T-helper 1 cell treated with Interleukin-12 subunit alpha and Interleukin-12 subunit beta and Interleukin-4 antibody, amounts not matched to agents 30 ng/mL and 1 ng/mL, for 36 hours (primary cell): ENCODE measurements at regions not wholly inside any gene's neighbourhood (a gene's known extent, or its start where the extent isn't known, plus 50 kb on each side); places are given as distances from the start of the nearest gene placed in this dataset.

Experiments
- intact Hi-C: fragments of 100-400 bp; cut with micrococcal nuclease; formaldehyde crosslinking; loops from one replicate; pipeline ENCODE4 v1.15.1; 2024

DNA sequence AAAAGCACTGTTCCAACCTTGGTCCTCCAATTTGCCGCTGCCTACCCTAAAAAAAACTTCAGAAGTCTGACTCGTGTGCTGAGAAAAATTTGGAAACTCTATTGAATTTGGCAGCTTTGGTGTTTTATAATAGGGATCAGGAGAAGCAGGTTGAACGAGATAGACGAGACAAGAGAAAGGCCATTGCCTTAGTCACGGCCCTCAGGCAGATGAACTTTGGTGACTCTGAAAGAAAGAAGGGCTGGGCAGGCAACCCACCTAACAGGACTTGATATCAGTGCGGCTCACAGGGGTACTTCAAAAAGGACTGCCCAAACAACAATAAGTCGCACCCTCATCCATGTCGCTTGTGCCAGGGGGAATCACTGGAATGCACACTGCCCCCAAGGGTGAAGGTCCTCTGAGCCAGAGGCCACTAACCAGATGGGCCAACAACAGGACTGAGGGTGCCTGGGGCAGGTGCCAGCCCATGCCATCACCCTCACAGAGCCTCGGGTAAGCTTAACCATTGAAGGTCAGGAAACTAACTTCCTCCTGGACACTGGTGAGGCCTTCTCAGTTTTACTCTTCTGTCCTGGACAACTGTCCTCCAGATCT is 102.5 kb upstream of the SSTR1 start:
- intact Hi-C loops: no loop called here

DNA sequence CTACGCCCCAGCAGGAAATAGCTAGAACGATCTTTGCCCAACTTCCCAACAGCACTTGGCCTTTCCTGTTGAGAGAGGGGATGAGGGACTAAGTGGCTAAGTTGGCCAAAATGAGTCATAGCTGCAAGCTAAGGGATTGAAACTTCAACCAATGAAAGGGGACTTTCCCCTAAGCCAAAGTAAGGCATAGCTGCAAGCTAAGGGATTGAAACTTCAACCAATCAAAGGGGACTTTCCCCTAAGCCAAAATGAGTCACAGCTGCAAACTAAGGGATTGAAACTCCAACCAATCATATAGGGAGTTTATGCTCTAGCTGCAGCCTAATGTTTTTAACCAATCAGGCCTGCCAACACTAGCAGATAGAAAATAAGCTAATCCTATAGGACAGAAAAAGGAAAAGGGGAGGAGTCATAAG is 100.5 kb upstream of the SSTR1 start:
- intact Hi-C loops: no loop called here

- intact Hi-C loops: no loop called here
Measured at GRCh38 chr14:38108681-38109080, 99.0 kb upstream of the SSTR1 start.

DNA sequence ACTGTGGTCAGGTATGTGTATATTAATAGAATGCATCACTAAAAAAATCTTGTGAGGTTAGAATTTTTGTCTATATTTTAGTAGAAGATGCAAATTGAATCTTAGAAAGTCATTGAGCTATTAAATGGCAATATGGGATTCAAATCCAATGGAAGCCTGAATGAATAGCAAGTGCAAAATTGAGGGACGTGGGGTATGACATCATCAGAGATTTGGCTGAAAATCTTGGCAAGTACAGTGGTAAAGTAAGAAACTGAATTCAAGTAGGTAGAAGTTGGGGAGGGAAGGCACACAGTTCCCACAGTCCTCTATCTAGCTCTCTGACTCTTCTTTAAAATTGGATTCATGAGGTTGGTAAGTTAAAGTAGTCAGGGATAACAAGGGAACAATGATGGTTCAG is 97.4 kb upstream of the SSTR1 start:
- intact Hi-C loops: no loop called here

- intact Hi-C loops: no loop called here
Measured at GRCh38 chr14:38111046-38111445, 96.7 kb upstream of the SSTR1 start.

GRCh38 chr14:38113546-38113945 is 94.2 kb upstream of the SSTR1 start:
- intact Hi-C loops: no loop called here

DNA sequence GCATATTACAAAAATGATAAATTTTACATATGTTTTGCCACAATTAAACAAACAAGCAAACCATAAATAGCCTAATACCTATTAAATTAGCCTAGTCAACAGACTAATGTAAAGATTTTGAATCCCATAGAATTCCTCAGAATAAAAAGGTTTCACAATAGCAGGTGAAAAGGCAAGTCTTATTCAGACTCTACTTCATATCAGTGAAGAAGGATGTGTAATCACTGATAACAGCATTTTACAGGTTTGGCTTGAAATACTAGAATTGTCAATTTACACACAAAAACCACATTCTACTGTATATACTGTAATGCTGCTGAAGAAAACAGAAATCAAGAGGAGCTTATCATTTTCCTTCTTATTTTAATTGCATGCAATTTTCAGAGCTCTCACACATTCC is 90.8 kb upstream of the SSTR1 start:
- intact Hi-C loops: no loop called here

DNA sequence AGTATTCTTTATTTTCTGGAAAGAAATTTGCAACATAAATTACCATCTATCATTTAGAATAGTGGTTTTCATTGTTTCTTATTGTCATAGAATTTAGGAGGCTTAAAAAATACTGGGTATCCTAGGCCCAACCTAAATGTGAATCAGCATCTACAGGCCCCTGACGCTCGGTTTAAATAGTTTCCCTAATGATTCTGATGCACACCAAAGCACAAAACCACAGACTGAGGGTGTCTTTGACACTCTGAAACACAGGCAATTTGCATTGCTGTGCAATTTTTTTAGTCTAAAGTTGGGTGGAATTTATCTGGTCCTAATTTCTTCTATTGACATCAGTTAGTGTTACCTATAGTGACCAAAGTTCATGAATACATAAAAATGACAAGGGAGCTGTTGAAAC is 87.6 kb upstream of the SSTR1 start:
- intact Hi-C loops: loop anchor here (10.0 kb wide), 1 partner anchor 135 kb away; no protein-coding TSS in a partner anchor

- intact Hi-C loops: loop anchor here (10.0 kb wide), 1 partner anchor 137 kb away; no protein-coding TSS in a partner anchor
Measured at GRCh38 chr14:38121320-38122020, 86.2 kb upstream of the SSTR1 start.

GRCh38 chr14:38122241-38122640 is 85.5 kb upstream of the SSTR1 start:
- intact Hi-C loops: loop anchor here (10.0 kb wide), 1 partner anchor 137 kb away; no protein-coding TSS in a partner anchor

GRCh38 chr14:38124506-38124905 is 83.2 kb upstream of the SSTR1 start:
- intact Hi-C loops: loop anchor here (10.0 kb wide), 1 partner anchor 140 kb away; no protein-coding TSS in a partner anchor

GRCh38 chr14:38125481-38126037 is 82.1 kb upstream of the SSTR1 start:
- intact Hi-C loops: loop anchor here (10.0 kb wide), 1 partner anchor 141 kb away; no protein-coding TSS in a partner anchor

DNA sequence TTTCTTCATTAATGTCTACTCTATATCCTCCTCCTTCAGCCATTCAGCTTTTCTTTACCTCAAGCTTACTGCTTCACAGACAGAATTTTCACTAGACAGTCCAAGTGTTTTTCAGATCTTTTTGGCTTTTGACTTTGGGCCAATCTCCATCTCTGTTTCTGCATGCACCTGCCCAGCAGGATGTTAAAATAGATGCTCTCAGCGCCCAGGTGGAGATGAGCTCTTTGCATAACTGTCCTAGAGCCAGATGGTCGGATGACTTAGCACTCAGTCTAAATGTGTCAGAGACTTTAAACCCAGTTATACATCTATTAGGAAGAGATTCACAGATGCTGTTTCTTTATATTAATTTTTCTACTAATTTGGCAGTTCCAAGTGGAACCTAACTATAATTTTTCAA is 80.3 kb upstream of the SSTR1 start:
- intact Hi-C loops: loop anchor here (10.0 kb wide), 1 partner anchor 143 kb away; no protein-coding TSS in a partner anchor

DNA sequence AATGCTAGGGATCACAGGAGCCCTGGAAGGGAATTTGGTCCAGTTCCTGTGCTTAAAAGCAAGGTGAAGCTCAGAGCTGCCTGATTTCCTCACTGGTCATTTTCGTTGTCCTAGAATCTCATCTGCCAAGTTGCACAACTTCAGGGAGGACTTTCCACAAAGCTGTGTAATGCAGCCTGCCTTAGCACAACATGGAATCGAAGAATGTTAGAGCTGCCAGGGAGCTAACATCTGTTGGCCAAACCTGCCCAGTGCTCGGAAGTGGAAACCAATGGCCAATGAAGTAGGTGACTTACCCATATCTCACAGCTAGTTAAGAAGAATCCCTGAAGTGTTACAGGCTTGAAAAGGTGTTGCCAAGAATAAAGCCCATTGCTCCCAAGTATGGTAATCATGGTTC is 79.9 kb upstream of the SSTR1 start:
- intact Hi-C loops: loop anchor here (10.0 kb wide), 1 partner anchor 143 kb away; no protein-coding TSS in a partner anchor

- intact Hi-C loops: loop anchor here (10.0 kb wide), 1 partner anchor 144 kb away; no protein-coding TSS in a partner anchor
Measured at GRCh38 chr14:38128640-38129039, 79.1 kb upstream of the SSTR1 start.

DNA sequence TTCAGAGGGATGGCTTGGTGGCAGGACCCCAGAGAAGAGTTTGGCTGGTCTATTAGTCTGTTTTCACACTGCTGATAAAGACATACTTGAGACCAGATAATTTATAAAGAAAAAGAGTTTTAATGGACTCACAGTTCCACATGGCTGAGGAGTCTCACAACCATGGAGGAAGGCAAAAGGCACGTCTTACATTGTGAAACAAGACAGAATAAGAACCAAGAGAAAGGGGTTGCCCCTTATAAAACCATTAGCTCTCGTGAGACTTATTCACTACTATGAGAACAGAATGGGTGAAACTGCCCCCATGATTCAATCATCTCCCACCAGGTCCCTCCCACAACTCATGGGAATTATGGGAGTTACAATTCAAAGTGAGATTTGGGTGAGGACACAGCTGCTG is 78.5 kb upstream of the SSTR1 start:
- intact Hi-C loops: loop anchor here (10.0 kb wide), 1 partner anchor 144 kb away; no protein-coding TSS in a partner anchor

DNA sequence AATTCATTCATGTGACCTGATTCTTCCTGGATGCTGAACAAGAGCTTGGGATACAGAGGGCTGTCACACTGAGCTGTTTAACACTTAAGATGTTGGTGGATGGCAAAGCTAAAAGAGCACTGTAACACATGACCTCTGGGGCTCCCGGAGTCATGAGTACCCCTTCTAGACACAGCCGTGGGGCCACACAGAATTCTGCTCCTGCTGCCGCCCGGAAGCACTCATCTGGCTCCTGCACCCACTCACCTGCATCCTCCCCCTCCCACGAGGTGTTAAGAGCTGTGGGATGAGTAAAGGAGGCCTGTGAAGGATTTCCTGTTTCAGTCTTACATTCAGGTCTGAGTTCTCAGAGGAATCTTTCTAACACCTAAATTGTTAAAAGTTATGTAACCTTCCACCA is 78.0 kb upstream of the SSTR1 start:
- intact Hi-C loops: loop anchor here (10.0 kb wide), 1 partner anchor 145 kb away; no protein-coding TSS in a partner anchor

GRCh38 chr14:38134416-38135030 is 73.2 kb upstream of the SSTR1 start:
- intact Hi-C loops: no loop called here

- intact Hi-C loops: no loop called here
Measured at GRCh38 chr14:38135106-38135867, 72.4 kb upstream of the SSTR1 start.

GRCh38 chr14:38137005-38137404 is 70.7 kb upstream of the SSTR1 start:
- intact Hi-C loops: no loop called here
